MG63 (cell line): ENCODE measurements at regions not wholly inside any gene's neighbourhood (a gene's known extent, or its start where the extent isn't known, plus 50 kb on each side); places are given as distances from the start of the nearest gene placed in this dataset.

Experiments used
- DNase-seq: peaks from one replicate; pipeline ENCODE4 v3.0.0-alpha.2; 2020
- H3K27me3 ChIP-seq: fragments of 250-450 bp; sonication (Bioruptor Pico); 2 replicates; pipeline ENCODE4 v1.5.1; 2020; ENCODE audit warnings: mild to moderate bottlenecking, moderate library complexity
- H3K36me3 ChIP-seq: fragments of 250-450 bp; sonication (Bioruptor Pico); 2 replicates; pipeline ENCODE4 v1.5.1; 2020; ENCODE audit warnings: mild to moderate bottlenecking, moderate library complexity
- H3K4me3 ChIP-seq: fragments of 250-450 bp; sonication (Bioruptor Pico); 2 replicates; pipeline ENCODE4 v1.5.1; 2020; ENCODE audit warnings: mild to moderate bottlenecking, moderate library complexity
- H3K9me3 ChIP-seq: fragments of 250-450 bp; sonication (Bioruptor Pico); 2 replicates; pipeline ENCODE4 v1.5.1; 2020; ENCODE audit warnings: mild to moderate bottlenecking, moderate library complexity

DNA sequence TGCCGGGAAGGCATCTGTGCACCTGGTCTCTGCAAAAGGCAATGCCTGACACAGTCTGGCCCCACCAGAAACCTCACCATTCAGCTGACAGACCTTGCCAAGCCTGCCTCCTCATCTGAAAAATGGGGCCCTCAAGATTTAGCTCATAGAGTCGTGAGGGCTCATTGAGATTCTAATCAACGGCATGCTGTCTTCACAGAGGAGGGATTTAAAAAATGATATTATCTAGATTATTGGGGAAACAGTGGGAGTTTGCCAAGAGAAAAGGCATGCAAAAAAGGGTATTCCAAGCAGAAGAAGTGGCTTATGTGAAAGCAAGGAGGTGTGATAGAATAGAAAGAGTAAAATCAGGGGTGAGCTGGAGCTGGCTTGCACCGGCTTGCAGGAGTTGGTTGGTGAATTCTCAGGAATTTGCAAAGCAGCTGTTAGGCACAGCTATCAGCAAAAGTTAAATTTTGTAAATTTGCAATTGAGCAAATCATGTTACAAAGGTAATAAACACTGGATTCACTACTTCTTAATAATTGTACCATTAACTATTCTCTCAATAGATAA, 91.7 kb upstream of the WNT4 start:
- Histone ChIP-seq H3K36me3 (no peaks in the 10 kb centered on the region), H3K27me3 (no peaks in the 10 kb centered on the region; the same call in 1 of the 2 replicates)

DNA sequence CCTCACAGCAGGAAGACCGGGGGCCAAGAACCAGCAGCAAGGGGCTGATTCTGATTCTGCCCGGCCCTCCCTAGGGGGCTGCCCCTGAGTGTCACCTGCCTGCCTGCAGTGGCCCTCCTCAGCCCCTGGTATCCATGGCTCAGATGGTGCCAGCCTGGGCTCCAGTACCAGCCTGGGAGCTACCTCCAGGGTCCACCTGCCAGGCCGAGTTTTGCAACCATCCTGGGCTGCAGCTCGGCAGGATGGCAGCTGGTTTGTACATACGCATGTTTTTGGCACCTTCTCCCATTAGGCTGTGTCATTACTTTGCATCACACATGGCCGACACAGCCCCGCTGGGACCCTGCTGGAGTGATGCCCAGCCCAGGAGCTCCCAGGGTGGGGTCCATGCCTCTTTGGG, 93.3 kb upstream of the WNT4 start:
- H3K9me3 ChIP-seq = no peaks in the 10 kb centered on the region
- no peak overlapping the region for H3K4me3 ChIP-seq
- H3K36me3 ChIP-seq = no peaks in the 10 kb centered on the region
- no peak for DNase-seq
- H3K27me3 ChIP-seq = no peaks in the 10 kb centered on the region; the same call in 1 of the 2 replicates

More for the DNA sequence above, 91.7 kb upstream of the WNT4 start:
- Histone ChIP-seq H3K4me3 (no peak overlapping the region), H3K9me3 (no peaks in the 10 kb centered on the region)
- no peak for DNase-seq

DNA sequence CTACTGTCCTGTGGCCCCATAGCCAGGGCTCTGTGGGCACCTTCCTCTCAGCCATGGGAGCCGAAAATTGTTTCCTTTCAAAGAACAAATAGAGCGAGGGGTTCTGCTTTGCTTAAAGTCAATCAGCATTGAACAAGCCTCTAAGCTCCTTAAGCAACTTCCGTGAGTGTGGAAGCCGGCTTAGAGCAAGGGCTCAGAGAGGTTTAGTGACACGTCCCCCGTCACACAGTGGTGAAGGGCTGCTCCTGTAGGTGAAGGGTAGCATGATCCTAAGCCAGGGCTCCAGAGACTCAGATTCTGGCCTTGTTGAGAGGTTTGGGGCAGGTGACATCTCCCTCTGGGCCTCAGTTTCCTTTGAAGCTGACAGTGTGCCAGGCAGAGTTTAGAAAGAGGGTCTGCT, 94.0 kb upstream of the WNT4 start:
- no peaks in the 10 kb centered on the region for H3K9me3 ChIP-seq
- H3K27me3 ChIP-seq = no peaks in the 10 kb centered on the region; the same call in 1 of the 2 replicates
- DNase-seq = no peak
- H3K36me3 ChIP-seq = no peaks in the 10 kb centered on the region
- H3K4me3 ChIP-seq = no peak overlapping the region

DNA sequence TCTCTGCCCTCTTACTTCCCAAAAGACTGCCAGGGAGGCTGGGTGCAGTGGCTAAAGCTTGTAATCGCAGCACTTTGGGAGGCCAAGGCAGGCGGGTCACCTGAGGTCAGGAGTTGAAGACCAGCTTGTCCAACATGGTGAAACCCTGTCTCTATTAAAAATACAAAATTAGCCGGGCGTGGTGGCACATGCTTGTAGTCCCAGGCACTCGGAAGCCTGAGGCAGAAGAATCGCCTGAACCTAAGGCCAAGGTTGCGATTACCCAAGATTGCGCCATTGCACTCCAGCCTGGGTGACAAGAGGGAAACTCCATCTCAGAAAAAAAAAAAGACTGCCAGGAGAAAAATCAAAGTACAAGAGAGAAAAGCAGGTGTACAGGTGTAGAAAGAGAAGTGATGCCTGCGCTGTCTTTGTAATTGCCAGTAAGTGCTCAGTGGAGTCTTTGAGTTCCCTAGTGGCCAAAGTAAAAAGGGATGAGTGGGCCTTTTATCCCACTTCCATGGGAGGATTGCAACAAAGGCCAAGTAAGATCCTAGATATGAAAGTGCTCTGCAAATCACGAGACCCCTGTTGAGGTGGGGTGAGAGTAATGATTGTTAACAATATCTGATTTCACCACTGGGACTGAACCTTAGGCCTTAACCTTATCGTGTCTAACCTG, 94.7 kb upstream of the WNT4 start:
- DNase-seq = no peak
- H3K36me3 ChIP-seq = no peaks in the 10 kb centered on the region
- no peak overlapping the region for H3K4me3 ChIP-seq
- no peaks in the 10 kb centered on the region; the same call in 1 of the 2 replicates for H3K27me3 ChIP-seq
- H3K9me3 ChIP-seq = no peaks in the 10 kb centered on the region

DNA sequence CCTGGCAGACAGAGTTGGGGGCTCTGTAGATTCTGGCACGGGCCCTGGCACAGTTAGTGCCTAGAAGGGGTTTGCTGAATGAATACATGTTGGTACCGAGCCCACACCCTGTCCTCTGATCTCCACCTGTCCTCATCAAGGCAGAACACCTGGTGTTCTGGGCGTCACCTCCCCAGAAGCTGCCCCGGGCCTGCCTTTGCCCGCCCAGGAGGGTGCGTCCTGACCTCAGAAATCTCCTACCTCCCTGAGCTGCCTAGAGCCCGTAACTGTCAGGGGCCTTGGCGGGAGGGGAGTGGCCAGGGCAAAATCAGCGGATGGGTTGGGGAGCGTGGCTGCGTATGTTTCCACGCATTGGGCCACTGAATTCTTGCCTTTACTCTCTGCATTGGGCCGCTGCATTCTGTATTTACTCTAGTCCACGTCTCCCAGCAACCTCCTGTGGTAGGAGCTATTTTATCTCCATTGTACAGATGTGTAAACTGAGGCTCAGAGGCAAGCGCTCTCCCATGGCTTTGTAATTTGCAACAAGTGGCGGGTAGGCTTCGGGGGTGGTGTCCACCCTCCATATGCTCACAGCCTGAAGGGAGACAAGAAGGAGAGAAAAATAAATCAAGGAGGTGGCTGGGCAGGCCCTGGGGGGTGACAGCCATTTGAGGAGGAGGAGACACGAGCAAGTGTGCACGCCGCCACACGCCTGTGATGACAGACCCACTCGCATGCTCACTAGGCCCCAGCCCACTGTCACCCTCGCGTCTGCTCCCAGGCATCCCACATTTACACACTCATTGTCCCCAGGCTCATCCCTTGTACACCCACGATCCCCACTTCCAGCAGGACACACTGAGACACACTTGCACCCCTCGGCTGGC, 95.7 kb upstream of the WNT4 start:
- H3K36me3 ChIP-seq = no peaks in the 10 kb centered on the region
- no peaks in the 10 kb centered on the region; the same call in 1 of the 2 replicates for H3K27me3 ChIP-seq
- H3K4me3 ChIP-seq = no peak overlapping the region
- H3K9me3 ChIP-seq = no peaks in the 10 kb centered on the region
- no peak for DNase-seq

DNA sequence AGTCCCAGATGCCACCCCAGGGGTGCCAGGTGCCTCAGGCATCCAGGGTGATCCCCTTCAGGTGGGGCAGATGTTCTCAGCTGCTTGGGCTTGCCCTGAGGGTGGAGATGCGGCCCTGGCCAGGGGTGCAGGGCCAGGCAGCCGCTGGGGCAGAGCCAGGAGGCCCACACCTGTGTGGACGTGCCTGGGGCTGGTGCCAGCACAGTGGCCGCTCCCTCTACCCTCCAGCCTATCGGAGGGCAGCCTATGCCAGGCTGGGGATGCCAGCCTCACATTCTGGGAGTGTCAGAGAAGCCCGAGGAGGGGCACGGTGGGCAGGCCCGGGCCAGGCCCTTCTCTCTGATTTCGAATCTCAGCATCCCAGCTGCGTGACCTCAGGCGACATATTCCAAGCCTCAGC, 96.5 kb upstream of the WNT4 start:
- no peaks in the 10 kb centered on the region for H3K36me3 ChIP-seq
- no peak for DNase-seq
- H3K27me3 ChIP-seq = no peaks in the 10 kb centered on the region; the same call in 1 of the 2 replicates

DNA sequence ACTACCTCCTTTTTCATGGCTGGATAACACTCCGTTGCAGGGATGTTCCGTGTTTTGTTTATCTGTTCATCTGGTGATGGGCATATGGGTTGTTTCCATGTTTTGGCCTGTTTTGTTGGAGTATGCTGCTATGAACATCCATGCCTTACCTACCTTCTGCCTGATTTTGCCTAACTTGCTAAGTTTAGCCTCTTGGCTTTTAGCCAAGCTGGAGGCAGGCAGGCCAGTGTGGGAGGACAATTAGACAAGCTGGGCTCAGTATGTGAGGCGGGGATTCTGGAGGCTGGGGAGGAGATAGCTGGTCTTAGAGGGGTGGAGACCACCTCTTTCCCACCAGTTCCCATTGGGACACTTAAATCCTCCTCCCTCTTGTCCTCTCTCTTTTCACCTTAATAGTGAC, 98.4 kb upstream of the WNT4 start:
- no peak overlapping the region for H3K4me3 ChIP-seq
- H3K9me3 ChIP-seq = no peaks in the 10 kb centered on the region
- no peaks in the 10 kb centered on the region for H3K27me3 ChIP-seq
- no peaks in the 10 kb centered on the region for H3K36me3 ChIP-seq
- DNase-seq = no peak

More for the DNA sequence above, 96.5 kb upstream of the WNT4 start:
- no peaks in the 10 kb centered on the region for H3K9me3 ChIP-seq
- no peak overlapping the region for H3K4me3 ChIP-seq

DNA sequence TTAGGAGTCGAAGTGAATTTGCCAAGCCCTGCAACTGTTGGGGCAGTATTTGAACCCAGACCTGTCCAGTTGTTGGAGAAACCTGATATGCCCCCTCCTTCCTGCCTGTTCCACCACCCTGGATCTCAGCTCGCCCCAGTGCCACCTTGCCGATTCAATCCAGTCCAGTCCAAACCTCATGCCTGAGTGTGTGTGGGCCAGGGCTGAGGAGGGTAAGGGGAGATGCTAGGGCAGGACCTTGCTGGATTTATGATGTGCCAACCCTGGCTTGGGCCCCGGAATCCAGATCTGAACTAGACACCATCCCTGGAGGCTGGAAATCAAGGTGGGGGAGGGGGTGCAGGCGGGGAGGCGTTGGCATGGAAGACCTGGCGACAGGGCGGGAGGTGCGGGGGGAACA, 98.9 kb upstream of the WNT4 start:
- no peaks in the 10 kb centered on the region for H3K9me3 ChIP-seq
- H3K36me3 ChIP-seq = no peaks in the 10 kb centered on the region
- no peaks in the 10 kb centered on the region for H3K27me3 ChIP-seq
- DNase-seq = no peak
- no peak overlapping the region for H3K4me3 ChIP-seq

DNA sequence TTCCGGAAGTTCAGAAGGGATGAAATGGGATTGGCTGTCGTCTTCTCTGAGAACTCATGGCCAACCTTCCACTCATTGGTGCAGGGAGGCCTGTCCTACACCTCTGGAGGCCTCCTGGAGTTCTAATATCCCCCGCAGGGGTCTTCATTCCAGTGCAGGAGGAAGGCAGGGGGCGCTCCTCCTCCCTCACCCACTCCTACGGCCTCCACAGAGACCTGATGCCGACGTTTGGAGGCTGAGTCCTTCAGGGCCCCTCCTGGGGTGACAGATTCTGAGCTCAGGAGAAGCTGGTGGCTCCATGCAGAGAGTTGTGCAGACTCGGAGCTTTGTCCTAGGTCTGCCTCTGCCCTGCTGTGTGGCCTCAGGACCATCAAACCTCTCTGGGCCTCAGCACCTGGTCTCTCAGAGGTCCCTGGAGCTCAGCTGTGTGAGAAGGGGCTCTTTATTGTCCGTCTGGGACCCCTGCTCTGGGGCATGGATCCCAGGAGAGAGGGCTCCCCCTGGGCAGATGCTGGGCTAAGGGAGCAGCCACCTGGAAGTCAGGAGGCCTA, 102.3 kb upstream of the WNT4 start:
- no peak overlapping the region for H3K4me3 ChIP-seq
- no peaks in the 10 kb centered on the region for H3K9me3 ChIP-seq
- H3K27me3 ChIP-seq = no peaks in the 10 kb centered on the region
- DNase-seq = no peak
- H3K36me3 ChIP-seq = no peaks in the 10 kb centered on the region

DNA sequence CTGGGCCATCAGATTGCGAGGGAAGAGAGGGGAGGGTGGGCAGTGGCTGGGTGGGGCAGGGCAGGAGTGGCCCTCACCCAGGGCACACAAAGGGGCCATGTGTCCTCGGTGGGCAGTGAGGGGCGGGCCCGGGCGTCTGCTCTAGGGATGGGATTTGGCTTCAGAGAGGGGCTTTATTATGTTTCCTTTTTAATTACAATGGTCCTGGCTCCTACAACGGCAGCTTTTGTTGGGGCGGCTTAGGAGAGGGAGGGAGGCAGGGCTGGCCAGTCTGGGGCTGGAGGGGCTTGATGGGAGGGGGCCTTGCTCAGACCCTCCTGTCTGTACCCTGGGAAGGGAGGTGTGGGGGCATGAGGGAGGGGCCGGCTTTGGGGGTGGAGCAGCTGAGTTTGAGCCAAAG, 102.8 kb upstream of the WNT4 start:
- Histone ChIP-seq H3K9me3 (no peaks in the 10 kb centered on the region), H3K27me3 (no peaks in the 10 kb centered on the region), H3K36me3 (no peaks in the 10 kb centered on the region), H3K4me3 (no peak overlapping the region)
- no peak for DNase-seq

DNA sequence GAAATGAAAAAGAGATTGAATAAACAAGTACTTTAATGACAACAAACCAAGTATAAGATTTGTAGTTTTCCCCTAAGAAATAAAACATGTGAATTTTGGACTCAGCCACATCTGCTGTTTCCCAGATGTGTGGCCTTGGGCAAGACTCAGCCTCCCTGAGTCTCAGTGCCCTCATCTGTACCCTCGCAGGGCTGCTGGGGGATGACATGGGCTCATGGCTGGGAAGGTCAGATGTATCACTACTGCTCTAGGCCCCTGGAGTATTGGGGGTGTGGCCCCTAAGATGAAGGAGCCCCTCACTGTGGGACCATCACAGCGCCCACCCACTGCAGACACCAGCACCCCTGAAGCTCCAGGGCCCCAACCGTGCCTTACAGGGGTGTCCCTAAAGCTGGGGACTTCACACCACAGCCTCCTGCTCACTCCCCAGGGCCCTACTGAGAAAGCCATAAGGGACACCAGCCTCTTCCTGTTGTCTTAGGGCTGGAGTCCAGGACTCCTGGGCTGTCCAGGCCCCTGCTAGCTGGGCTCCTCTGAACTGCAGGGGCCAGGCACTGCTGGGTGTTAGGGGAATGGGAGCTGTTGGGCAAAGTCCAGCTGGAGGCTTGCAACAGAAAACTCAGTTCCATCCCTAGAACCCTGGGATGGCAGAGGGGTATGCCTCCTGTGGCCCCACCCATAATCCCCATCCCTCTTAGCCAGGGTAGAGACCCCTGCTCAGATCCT, 104.0 kb upstream of the WNT4 start:
- no peaks in the 10 kb centered on the region for H3K27me3 ChIP-seq
- DNase-seq = no peak
- no peaks in the 10 kb centered on the region for H3K36me3 ChIP-seq
- H3K4me3 ChIP-seq = no peak overlapping the region
- H3K9me3 ChIP-seq = no peaks in the 10 kb centered on the region

DNA sequence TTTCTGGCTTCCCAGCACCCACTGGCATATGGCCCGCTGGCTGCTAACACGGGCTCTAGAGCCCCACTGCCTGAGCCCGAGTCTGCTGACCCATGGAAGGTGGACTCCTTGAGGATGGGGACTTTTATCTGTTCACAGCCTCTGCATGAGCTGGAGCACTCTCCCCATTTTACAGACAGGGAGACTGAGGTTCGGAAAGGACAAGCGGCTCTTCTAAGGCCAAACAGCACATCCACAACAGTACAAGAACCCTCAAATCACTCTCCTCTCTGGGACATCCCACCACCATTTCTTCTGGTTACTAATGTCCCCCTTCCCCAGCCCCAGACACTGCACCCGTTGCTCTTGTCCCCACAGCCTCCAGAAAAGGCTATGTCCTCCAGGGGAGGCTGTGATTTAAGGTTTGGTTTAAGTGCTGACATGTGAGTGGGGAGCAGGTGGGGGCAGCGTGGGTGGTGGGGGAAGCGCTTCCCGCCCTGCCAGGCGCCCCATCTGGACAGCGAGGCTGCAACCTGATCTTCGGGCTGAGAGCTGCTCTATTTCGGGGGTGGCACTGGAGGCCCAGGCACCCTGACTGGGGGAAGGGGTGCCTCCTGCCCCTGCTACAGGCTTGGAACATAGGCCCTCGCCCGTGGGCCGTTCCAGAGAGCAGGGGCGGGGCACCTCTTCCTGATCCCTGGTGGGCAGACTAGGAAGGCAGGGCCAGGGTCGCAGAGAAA, 104.8 kb upstream of the WNT4 start:
- DNase-seq = no peak
- no peaks in the 10 kb centered on the region for H3K9me3 ChIP-seq
- H3K36me3 ChIP-seq = no peaks in the 10 kb centered on the region
- no peaks in the 10 kb centered on the region for H3K27me3 ChIP-seq
- H3K4me3 ChIP-seq = no peak overlapping the region

DNA sequence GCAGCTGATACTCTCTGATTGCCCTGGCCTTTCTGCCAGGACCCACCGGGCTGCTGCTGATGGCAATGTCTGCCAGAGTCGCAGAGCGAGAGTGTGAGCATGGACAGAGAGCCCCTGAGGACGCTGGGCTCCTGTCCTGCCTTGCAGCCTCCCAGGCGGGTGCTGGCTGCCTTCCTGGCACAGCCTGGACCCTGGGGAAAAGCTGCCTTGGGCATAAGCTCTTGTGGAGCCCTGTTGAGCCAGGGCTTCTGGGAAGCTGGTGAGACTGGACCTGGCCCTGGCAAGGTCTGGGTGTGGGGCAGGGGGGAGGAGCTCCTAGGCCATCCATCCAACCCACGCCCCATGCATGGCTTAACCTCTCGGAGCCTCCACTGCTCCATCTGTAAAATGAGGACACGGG, 105.8 kb upstream of the WNT4 start:
- no peaks in the 10 kb centered on the region for H3K9me3 ChIP-seq
- no peaks in the 10 kb centered on the region for H3K36me3 ChIP-seq
- H3K27me3 ChIP-seq = no peaks in the 10 kb centered on the region
- DNase-seq = no peak
- H3K4me3 ChIP-seq = no peak overlapping the region

DNA sequence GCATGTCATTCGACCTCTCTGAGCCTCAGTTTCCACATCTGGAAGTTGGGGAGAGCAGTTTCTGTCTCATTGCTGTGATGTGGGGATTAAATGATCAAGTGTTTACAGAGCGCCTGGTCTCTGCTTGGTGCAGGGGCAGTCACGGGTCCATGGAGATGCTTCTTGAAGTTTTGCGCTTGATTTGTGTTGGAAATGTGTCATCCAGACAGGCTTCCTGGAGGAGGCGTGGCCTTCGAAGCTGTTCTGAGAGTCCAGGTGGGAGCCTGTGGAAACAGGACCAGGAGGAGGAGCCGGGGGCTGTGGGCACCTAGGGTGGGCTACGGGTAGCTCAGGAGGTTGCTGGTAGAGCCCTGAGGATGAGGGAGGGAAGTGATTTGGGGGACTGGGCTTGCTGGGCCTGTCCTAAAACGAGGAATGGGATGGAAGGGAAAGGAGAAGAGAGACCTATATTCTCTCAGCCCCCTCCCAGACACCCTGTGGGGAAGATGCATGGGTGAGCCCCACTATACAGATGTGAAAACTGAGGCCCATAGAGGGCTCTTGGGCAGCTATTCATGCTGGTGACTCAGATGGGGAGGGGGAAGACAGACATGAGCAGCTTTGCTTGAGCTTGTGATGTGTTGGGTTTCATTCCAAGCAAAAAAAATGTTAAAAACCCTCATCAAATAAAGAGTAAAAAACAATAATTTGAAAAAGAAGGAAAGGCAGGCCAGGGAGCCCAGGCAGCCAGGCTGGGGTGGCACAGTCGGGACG, 107.2 kb upstream of the WNT4 start:
- Histone ChIP-seq H3K9me3 (no peaks in the 10 kb centered on the region), H3K4me3 (no peak overlapping the region), H3K27me3 (no peaks in the 10 kb centered on the region), H3K36me3 (no peaks in the 10 kb centered on the region)
- no peak for DNase-seq

DNA sequence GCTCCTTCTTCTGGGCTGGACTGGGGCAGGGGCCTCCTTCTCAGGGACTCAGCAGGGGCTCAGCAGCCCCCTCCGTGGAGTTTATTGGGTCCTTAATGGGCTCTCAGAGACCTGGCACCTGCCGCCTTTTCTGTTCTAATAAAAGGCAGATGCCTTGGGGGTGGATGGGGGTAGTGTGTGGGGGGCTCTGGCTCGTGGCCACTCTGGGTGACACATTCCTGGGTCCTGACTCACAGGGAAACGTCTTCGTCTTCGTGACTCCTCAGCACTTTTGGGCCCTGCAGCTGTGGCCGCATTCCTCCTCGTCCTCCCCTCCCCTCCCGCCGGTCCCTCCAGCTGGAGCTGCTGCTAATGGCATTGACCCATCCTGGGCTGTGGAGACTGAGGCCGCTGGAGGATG, 107.8 kb upstream of the WNT4 start:
- Histone ChIP-seq H3K4me3 (no peak overlapping the region), H3K36me3 (no peaks in the 10 kb centered on the region), H3K9me3 (no peaks in the 10 kb centered on the region), H3K27me3 (no peaks in the 10 kb centered on the region)
- no peak for DNase-seq

DNA sequence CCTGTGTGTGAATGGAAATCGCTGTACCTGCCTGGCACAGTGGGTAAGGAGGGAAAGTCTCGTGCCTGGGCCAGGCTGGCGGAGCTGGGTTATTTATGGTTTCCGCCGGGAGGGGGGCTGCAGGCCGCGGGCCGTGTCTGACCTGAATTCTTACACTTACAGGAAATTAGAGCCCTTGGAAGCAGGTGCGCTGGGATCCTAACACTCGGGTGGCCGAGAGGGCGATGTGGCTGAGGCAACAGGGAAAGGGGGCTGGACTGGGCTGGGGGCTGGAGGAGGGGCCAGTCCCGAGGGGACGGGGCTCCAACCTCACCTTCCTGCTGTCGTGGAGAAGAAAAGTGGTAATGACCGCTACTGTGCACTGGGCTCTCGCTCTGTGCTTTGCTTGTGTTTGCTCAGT, 109.4 kb upstream of the WNT4 start:
- no peak for DNase-seq
- Histone ChIP-seq H3K9me3 (no peaks in the 10 kb centered on the region), H3K4me3 (no peak overlapping the region), H3K36me3 (no peaks in the 10 kb centered on the region), H3K27me3 (no peaks in the 10 kb centered on the region)
